ENCODE measurements at regions not wholly inside any gene's neighbourhood (a gene's known extent, or its start where the extent isn't known, plus 50 kb on each side); places are given as distances from the start of the nearest gene placed in this dataset.

GRCh38 chr11:122340607-122341290, 224.7 kb upstream of the BLID start:
- TF ChIP-seq CTCF (IDR thresholded peaks at IDR 0.05; ENCODE audit: low read depth, low read length, missing input control) (no peak), MAX (IDR thresholded peaks at IDR 0.05) (no peak), EGR1 (IDR thresholded peaks at IDR 0.05; ENCODE audit: low read depth in 2 of 2) (no peak), RAD21 (IDR thresholded peaks at IDR 0.05) (no peak), RXRA (IDR thresholded peaks at IDR 0.05) (no peak), JUND (IDR thresholded peaks at IDR 0.05) (no peak), REST (IDR thresholded peaks at IDR 0.05) (no peak)
